WTC11 (cell line): ENCODE measurements at regions not wholly inside any gene's neighbourhood (a gene's known extent, or its start where the extent isn't known, plus 50 kb on each side); places are given as distances from the start of the nearest gene placed in this dataset.
A peak's percentile ranks its signal among the peaks of the same experiment; 100 is the strongest.

Experiments used
- ATAC-seq: fragments of 200-7000 bp; cut with Tn5 transposase; 2 replicates; pipeline ENCODE4 v1.10.0; 2021; ENCODE audit warnings: mild to moderate bottlenecking, moderate library complexity
- CTCF ChIA-PET: fragments of 300-600 bp; sonication (Branson Sonifier 250); formaldehyde crosslinking; loops from one replicate; lab custom pipeline; 2021; ENCODE audit warnings: antibody characterized with exemption; lab: Charles Lee
- POLR2A ChIA-PET: fragments of 350-600 bp; sonication (Branson Sonifier 250); formaldehyde crosslinking; loops from one replicate; lab custom pipeline; 2021; ENCODE audit warnings: antibody characterized with exemption; lab: Charles Lee
- DNase-seq: peaks from one replicate; pipeline ENCODE4 v3.0.0; 2021; ENCODE audit warnings: low spot score
- H3K27ac Mint-ChIP-seq: 2 replicates; pipeline ENCODE4 v1.8.0; 2021; ENCODE audit warnings: mixed read lengths
- H3K27me3 Mint-ChIP-seq: 2 replicates; pipeline ENCODE4 v1.8.0; 2021; ENCODE audit warnings: low read depth, mild to moderate bottlenecking, moderate library complexity, mixed read lengths
- H3K36me3 Mint-ChIP-seq: 2 replicates; pipeline ENCODE4 v1.8.0; 2021; ENCODE audit warnings: mixed read lengths
- H3K4me1 Mint-ChIP-seq: 2 replicates; pipeline ENCODE4 v1.8.0; 2022; ENCODE audit warnings: mixed read lengths
- H3K4me3 Mint-ChIP-seq: 2 replicates; pipeline ENCODE4 v1.8.0; 2021; ENCODE audit warnings: mild to moderate bottlenecking, moderate library complexity, mixed read lengths
- H3K9me3 Mint-ChIP-seq: 2 replicates; pipeline ENCODE4 v1.8.0; 2021; ENCODE audit warnings: mixed read lengths
- GTF2I ChIP-seq: fragments of 250-450 bp; sonication (Bioruptor Pico); conservative IDR thresholded peaks from 2 replicates; pipeline ENCODE4 v1.4.0; 2021; ENCODE audit warnings: mild to moderate bottlenecking
- IRF2 ChIP-seq: sonication (generic); formaldehyde crosslinking; IDR thresholded peaks from 2 replicates; pipeline ENCODE4 v1.8.0; 2022; ENCODE audit warnings: low read depth, missing genetic modification reagents, borderline replicate concordance
- JAZF1 ChIP-seq: fragments of 250-450 bp; sonication (Bioruptor Pico); IDR thresholded peaks from 2 replicates; pipeline ENCODE4 v1.9.0; 2021; ENCODE audit warnings: moderate library complexity, mild to moderate bottlenecking, inconsistent platforms
- KAT7 ChIP-seq: sonication (generic); formaldehyde crosslinking; IDR thresholded peaks from 2 replicates; pipeline ENCODE4 v1.8.1; 2023; ENCODE audit warnings: missing genetic modification reagents, mild to moderate bottlenecking, borderline replicate concordance
- NFATC4 ChIP-seq: fragments of 250-450 bp; sonication (Bioruptor Pico); IDR thresholded peaks from 2 replicates; pipeline ENCODE4 v1.9.0; 2021; ENCODE audit warnings: mild to moderate bottlenecking
- NR2C2 ChIP-seq: sonication (generic); formaldehyde crosslinking; IDR thresholded peaks from 2 replicates; pipeline ENCODE4 v1.8.0; 2022; ENCODE audit warnings: mild to moderate bottlenecking, missing genetic modification reagents
- PRRX2 ChIP-seq: fragments of 250-450 bp; sonication (Bioruptor Pico); IDR thresholded peaks from 2 replicates; pipeline ENCODE4 v1.8.0; 2021; ENCODE audit warnings: mild to moderate bottlenecking
- RORB ChIP-seq: fragments of 250-450 bp; sonication (Bioruptor Pico); IDR thresholded peaks from 2 replicates; pipeline ENCODE4 v1.9.0; 2021; ENCODE audit warnings: mild to moderate bottlenecking
- SP1 ChIP-seq: sonication (generic); formaldehyde crosslinking; conservative IDR thresholded peaks from 2 replicates; pipeline ENCODE4 v1.8.1; 2022; ENCODE audit warnings: missing genetic modification reagents
- ZNF138 ChIP-seq: sonication (generic); formaldehyde crosslinking; conservative IDR thresholded peaks from 2 replicates; pipeline ENCODE4 v1.8.1; 2022; ENCODE audit warnings: mild to moderate bottlenecking, moderate library complexity, missing genetic modification reagents
- TF ChIP-seq, protein P1 (sequence below): fragments of 250-450 bp; sonication (Bioruptor Pico); IDR thresholded peaks from 2 replicates; pipeline ENCODE4 v2.1.2; 2022; ENCODE audit warnings: mild to moderate bottlenecking, moderate library complexity
- TF ChIP-seq, protein P2 (sequence below): sonication (generic); formaldehyde crosslinking; IDR thresholded peaks from 2 replicates; pipeline ENCODE4 v1.8.1; 2023; ENCODE audit warnings: mild to moderate bottlenecking, missing genetic modification reagents, moderate library complexity
- TF ChIP-seq, protein P3 (sequence below): sonication (generic); formaldehyde crosslinking; IDR thresholded peaks from 2 replicates; pipeline ENCODE4 v1.8.1; 2023; ENCODE audit warnings: mild to moderate bottlenecking, missing genetic modification reagents, moderate library complexity
- TF ChIP-seq, protein P4 (sequence below): fragments of 200-600 bp; IDR thresholded peaks from 2 replicates; pipeline ENCODE4 v1.8.0; 2022; ENCODE audit warnings: antibody characterized with exemption
- TF ChIP-seq, protein P5 (sequence below): sonication (generic); formaldehyde crosslinking; IDR thresholded peaks from 2 replicates; pipeline ENCODE4 v1.8.1; 2023; ENCODE audit warnings: mild to moderate bottlenecking, missing genetic modification reagents

DNA sequence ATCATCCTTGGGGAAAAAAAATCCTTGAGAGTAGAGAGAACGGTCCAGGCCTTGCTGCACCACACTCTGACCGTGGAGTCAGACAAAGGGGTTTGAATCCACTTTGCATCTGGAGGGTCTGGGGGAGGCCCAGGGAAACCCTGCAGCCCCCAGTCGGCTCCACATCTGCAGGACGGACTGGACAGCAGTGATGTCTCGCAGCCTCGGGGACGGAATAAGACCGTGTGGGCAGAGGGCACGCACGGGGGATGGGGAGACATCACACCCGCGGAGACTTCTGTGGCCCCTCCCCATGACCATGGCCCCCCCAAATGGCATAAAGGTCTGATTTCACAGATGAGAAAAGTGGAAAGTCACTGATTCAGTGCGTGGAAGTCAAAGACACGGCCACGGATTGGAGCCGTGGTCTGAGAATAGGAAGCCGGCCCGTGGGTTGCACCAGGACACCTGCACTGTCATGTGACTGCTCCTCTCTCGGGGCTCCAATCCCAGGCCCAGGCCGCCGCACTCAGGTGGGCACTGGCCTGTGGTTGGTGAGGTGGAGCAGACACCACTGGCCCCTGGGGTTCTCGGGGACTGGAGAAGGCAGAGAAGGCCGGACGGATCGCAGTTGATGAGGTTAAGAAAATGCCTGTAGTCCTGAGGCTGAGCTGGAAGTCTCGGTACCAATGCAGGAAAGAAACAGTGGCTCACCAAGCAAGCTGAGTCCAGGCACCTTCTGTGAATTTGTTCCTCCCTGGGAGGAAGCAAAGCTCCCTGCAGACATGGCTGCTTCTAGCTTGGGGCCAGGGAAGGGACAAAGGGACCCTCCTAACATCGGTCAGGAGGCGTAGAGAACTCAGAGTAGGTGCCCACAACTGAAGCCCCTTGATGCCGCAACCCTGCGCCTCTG is 61.8 kb downstream of the RTP5 start:
- Mint-ChIP-seq H3K4me3 (no peak overlapping the region), H3K36me3 (peaks cover 9% of the 10 kb centered on the region), H3K27me3 (peaks cover 5% of the 10 kb centered on the region; the same call in 1 of the 2 replicates), H3K9me3 (peaks cover 10% of the 10 kb centered on the region), H3K27ac (no peak overlapping the region), H3K4me1 (0 out of 2 replicates have a peak, but pooled peaks cover 5% of the 10 kb centered on the region)
- no peak for ATAC-seq
- CTCF ChIA-PET = no interaction called here
- no peak for DNase-seq
- POLR2A ChIA-PET = interaction anchor here (0.6 kb wide), 1 partner anchor 625 kb away, joined by 3 read pairs; no protein-coding TSS in a partner anchor
- TF ChIP-seq, protein P1, sequence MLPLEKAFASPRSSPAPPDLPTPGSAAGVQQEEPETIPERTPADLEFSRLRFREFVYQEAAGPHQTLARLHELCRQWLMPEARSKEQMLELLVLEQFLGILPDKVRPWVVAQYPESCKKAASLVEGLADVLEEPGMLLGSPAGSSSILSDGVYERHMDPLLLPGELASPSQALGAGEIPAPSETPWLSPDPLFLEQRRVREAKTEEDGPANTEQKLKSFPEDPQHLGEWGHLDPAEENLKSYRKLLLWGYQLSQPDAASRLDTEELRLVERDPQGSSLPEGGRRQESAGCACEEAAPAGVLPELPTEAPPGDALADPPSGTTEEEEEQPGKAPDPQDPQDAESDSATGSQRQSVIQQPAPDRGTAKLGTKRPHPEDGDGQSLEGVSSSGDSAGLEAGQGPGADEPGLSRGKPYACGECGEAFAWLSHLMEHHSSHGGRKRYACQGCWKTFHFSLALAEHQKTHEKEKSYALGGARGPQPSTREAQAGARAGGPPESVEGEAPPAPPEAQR = no peak
- no peak for TF ChIP-seq KAT7 (CRISPR knock-in tag)
- TF ChIP-seq, protein P2, sequence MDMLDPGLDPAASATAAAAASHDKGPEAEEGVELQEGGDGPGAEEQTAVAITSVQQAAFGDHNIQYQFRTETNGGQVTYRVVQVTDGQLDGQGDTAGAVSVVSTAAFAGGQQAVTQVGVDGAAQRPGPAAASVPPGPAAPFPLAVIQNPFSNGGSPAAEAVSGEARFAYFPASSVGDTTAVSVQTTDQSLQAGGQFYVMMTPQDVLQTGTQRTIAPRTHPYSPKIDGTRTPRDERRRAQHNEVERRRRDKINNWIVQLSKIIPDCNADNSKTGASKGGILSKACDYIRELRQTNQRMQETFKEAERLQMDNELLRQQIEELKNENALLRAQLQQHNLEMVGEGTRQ = peak; percentile 32; the same call in 1 of the 2 replicates
- no peak for TF ChIP-seq ZNF138 (CRISPR knock-in tag)
- TF ChIP-seq SP1 (CRISPR knock-in tag) = no peak
- TF ChIP-seq NR2C2 = no peak

DNA sequence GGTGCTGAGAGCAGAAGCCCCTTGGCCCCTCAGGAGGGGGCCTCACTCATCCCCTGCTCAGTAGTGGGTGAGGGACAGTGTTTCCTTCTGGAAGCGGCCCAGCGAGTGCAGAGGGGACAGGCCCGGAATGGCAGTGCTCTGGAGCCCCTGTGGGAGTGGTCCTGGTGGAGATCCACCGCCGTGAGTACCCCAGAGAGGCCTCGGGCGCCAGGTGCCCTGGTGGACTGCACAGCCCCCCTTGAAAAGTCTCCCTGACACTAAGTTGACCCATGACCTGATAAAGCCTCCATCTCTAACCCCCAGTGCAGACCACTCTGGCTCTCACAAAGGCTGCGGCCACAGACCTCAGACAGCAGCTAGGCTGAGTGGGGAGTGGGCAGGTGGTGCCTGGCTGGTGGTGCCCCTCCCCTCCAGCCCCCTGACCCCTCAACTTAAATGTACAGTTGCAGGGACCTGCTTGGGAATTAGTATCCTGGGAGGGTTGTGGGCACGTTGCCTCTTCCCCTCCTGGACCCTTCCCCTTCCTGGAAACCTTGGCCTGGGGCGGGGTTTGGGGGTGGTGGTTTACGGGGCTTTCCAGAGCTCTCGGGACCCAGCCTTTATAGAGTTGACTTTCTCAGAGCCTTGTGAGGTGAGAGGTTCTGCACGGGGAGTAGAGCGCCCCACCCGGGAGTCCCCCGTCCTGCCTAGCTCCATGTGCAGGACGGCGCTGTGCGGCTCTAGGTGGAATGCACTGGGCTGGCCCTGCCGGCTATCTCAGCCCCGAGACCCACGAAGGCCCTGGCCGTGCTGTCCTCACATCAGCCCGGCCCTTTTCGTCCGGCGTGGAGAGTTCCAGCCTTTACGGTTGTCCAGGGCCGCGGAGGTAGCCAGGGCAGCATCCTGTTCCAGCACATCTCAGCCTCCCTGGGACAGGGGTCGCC is 62.7 kb downstream of the RTP5 start:
- POLR2A ChIA-PET = no interaction called here
- Mint-ChIP-seq H3K9me3 (peaks cover 10% of the 10 kb centered on the region), H3K27ac (no peak overlapping the region), H3K4me3 (no peak overlapping the region), H3K4me1 (0 out of 2 replicates have a peak, but pooled peaks cover under 1% of the 10 kb centered on the region), H3K36me3 (peaks cover 9% of the 10 kb centered on the region), H3K27me3 (peaks cover 5% of the 10 kb centered on the region; the same call in 1 of the 2 replicates)
- CTCF ChIA-PET = interaction anchor here (1.8 kb wide), 1 partner anchor 19 kb away, joined by 8 read pairs; no protein-coding TSS in a partner anchor
- no peak for DNase-seq
- ATAC-seq = 0 out of 2 replicates have a peak, but pooled peaks have one; percentile 30
- no peak for TF ChIP-seq PRRX2 (CRISPR knock-in tag)
- TF ChIP-seq, protein P3, sequence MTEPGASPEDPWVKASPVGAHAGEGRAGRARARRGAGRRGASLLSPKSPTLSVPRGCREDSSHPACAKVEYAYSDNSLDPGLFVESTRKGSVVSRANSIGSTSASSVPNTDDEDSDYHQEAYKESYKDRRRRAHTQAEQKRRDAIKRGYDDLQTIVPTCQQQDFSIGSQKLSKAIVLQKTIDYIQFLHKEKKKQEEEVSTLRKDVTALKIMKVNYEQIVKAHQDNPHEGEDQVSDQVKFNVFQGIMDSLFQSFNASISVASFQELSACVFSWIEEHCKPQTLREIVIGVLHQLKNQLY (CRISPR knock-in tag) = no peak
- TF ChIP-seq GTF2I (CRISPR knock-in tag) = no peak
- TF ChIP-seq, protein P4, sequence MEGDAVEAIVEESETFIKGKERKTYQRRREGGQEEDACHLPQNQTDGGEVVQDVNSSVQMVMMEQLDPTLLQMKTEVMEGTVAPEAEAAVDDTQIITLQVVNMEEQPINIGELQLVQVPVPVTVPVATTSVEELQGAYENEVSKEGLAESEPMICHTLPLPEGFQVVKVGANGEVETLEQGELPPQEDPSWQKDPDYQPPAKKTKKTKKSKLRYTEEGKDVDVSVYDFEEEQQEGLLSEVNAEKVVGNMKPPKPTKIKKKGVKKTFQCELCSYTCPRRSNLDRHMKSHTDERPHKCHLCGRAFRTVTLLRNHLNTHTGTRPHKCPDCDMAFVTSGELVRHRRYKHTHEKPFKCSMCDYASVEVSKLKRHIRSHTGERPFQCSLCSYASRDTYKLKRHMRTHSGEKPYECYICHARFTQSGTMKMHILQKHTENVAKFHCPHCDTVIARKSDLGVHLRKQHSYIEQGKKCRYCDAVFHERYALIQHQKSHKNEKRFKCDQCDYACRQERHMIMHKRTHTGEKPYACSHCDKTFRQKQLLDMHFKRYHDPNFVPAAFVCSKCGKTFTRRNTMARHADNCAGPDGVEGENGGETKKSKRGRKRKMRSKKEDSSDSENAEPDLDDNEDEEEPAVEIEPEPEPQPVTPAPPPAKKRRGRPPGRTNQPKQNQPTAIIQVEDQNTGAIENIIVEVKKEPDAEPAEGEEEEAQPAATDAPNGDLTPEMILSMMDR = no peak
- TF ChIP-seq IRF2 = no peak
- no peak for TF ChIP-seq NFATC4 (CRISPR knock-in tag)
- TF ChIP-seq, protein P5, sequence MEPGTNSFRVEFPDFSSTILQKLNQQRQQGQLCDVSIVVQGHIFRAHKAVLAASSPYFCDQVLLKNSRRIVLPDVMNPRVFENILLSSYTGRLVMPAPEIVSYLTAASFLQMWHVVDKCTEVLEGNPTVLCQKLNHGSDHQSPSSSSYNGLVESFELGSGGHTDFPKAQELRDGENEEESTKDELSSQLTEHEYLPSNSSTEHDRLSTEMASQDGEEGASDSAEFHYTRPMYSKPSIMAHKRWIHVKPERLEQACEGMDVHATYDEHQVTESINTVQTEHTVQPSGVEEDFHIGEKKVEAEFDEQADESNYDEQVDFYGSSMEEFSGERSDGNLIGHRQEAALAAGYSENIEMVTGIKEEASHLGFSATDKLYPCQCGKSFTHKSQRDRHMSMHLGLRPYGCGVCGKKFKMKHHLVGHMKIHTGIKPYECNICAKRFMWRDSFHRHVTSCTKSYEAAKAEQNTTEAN (CRISPR knock-in tag) = no peak
- TF ChIP-seq JAZF1 = no peak
- TF ChIP-seq RORB (CRISPR knock-in tag) = no peak
